M059J (cell line): ENCODE measurements at regions not wholly inside any gene's neighbourhood (a gene's known extent, or its start where the extent isn't known, plus 50 kb on each side); places are given as distances from the start of the nearest gene placed in this dataset.
"Not testable (repeated sequence)": the region's sequence is repeated elsewhere in the genome, so short reads cannot be mapped to it uniquely, and the experiment has no call there.

ENCODE experiments used
- DNase-seq: peaks from one replicate; pipeline ENCODE4 v3.0.0-alpha.2; 2012; ENCODE audit warnings: low read depth

DNA sequence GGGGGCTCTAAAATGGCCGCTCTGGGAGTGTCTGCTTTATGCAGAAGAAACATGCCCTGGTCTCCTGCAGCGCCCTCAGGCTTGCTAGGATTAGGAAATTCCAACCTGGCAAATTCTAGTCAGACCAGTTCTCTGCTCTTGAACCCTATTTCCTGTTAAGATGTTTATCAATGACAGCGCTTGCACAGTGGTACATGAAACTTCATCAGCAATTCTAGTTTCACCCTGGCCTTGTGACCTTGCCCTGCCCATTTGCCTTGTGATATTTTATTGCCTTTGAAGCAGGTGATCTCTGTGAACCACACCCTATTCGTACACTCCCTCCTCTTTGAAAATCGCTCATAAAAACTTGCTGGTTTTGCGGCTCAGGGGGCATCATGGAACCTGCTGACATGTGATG lies 1184.0 kb downstream of the JRKL start:
- DNase-seq, result not testable (repeated sequence)

DNA sequence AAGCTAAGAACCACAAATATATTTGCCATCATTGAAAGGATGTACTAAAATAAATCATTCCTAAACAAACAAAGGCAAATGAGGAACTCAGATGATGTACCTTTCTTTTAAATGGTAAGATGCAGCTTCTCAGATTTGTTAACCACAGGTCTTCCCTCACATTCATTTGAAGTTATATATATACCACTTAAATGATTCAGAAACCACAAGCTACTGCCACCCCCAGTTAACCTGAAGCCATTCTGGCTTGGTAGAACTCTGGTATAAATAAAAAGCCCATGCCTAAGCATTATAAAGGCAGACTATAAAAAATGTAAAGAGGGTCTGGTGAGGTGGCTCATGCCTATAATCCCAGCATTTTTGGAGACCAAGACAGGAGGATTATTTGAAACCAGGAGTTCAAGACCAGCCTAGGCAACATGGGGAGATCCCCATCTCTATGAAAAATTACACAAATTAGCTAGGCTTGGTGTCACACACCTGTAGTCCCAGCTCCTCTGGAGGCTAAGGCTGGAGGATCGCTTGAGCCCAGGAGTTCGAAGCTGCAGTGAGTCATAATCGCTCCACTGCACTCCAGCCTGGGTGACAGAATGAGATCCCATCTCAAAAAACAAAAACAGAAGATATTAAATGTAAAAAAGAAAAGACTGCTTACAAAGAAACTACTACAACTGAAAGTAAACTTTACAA lies 1185.3 kb downstream of the JRKL start:
- peak; percentile 47 for DNase-seq

- no peak for DNase-seq
Measured at GRCh38 chr11:97607291-97608000, 1217.6 kb downstream of the JRKL start.

DNA sequence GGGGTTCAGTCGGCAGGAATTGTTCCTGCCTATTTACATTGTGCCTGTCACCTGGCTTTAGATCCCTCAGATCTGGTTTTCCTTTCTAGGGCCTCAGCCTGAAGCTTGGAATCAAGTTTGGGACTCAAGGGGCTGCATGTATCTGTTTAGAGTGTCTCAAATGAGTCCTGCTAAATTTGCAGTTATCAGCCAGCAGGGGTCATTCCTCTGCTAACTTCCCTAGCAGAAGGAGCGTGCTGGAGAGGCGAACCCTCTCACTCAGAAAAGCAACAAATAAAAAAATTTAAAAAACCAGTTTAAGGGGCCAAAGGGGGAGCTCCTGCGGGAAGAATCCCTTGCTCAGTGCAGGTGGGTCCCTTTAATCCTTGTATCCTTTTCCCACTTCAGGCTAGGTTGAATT lies 1220.2 kb downstream of the JRKL start:
- DNase-seq, result no peak

DNA sequence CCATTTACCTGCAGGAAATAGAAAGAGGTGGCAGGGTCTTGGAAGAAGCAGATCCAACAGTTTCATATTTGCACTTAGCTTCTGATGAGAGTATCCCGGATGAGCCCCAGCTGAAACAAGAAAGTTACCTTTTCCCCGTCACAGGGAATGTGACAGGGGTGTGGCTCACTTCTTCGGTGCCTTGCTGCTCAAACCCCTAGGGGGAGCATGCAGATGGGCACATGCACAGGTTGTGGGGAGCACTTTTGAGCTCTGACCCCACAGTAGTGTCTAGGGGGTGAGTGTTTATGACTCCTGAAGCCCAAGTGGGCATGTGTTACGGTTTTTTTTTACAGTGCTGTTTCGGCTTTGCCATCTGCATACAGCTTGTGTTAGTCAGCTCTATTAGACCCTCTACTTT lies 1221.0 kb downstream of the JRKL start:
- peak; percentile 9 for DNase-seq

- DNase-seq, result no peak
Measured at GRCh38 chr11:97611345-97611744, 1221.5 kb downstream of the JRKL start.

DNA sequence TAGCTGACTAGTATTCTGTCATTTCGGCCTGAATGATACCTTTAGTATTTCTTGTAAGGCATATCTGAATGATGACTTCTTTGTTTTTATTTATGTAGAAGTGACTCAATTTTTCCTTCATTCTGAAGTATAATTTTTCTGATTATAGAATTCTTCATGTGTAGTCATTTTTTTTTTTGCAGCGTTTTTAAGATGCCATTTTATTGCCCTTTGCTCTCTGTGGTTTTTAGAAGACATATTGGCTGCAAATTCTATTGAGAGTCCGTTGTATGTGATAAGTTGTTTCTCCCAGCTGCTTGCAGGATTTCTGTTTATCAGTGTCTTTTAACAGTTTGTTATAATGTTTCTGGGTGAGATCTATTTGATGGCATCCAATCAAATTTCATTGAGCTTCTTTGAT lies 1224.8 kb downstream of the JRKL start:
- peak; percentile 54 for DNase-seq

- DNase-seq, result peak; percentile 17
Measured at GRCh38 chr11:97615546-97615945, 1225.7 kb downstream of the JRKL start.

GRCh38 chr11:97617031-97617430 lies 1227.2 kb downstream of the JRKL start:
- no peak for DNase-seq

GRCh38 chr11:97620007-97620406 lies 1230.2 kb downstream of the JRKL start:
- DNase-seq, result no peak

- no peak for DNase-seq
Measured at GRCh38 chr11:97621282-97621681, 1231.5 kb downstream of the JRKL start.

- peak; percentile 46 for DNase-seq
Measured at GRCh38 chr11:97622795-97623194, 1233.0 kb downstream of the JRKL start.

DNA sequence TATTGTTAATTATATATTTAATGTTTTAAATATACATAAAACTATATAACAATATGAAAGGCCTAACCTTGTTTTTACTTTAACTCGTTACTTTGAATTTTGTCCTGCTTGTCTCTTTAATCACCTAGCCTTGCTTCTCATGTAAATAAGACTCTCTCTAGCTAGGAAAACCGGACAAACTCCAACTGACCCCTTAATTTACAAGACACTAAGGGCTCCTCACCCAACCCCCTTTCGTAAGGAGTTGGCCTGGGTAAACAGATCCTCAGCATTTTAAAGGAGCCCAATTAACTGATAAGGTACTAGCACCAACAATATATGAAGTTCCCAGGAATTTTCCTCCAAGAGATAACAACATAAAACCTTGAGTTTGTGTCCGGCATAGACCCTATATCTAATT lies 1246.9 kb downstream of the JRKL start:
- DNase-seq, result not testable (repeated sequence)

DNA sequence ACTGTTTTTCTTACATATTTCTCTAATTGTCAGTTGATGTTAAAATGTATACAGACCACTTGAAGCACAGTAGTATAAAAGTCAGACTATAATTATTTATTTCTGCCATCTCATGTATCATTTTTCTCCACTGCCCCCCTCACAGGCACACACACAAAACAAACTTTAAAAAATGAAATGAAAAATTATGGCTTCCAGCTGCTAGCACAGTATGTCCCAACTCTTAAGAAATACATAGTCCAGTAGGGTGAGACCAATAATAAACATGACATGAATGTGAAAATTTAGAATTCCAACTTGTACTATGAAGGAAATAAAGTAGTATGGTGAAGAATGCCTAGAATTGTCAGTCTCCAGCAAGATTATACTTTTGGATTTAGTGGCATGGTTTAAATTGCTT lies 1247.9 kb downstream of the JRKL start:
- DNase-seq, result no peak

DNA sequence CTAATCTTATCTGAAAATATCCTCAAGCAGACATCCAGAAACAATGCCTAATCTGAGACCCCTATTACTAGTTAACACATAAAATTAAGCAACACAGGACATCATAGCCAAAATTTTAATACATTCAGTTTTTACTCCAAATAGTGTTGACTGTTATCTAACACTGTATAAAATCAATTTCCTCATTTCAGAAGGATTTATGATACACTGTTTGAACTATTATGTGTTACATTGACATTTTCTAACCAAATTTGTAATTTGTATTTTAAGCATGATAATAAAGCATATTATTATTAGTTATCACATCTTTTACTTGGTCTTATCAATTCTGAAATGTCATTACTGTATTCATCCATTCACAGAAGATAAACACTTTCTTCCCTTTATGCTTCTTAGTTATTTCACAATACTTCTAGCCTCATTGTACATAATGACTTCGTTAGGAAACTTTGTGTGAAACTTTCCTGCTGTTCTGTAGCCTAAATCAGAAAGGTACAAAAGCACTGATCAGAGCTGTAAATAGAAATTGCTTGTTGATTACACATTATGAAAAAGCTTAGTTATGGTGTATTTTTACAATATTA lies 1248.9 kb downstream of the JRKL start:
- no peak for DNase-seq

DNA sequence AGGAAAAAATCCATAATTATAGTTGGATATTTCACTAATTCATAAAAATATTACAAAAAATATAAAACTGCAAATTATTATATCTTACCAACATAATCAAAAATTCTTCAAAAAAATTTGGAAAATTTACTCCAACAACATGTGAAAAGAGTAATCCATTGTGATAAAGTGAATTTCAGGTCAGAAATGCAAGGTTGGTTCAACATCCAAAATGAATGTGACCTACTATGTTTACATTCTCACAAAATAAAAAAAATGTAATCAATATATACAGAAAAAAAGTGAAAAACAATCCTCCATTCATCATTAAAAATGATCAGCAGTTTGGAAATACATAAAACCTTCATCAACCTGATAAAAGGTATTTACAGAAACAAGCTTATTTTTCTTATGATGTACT lies 1252.2 kb downstream of the JRKL start:
- DNase-seq, result no peak

DNA sequence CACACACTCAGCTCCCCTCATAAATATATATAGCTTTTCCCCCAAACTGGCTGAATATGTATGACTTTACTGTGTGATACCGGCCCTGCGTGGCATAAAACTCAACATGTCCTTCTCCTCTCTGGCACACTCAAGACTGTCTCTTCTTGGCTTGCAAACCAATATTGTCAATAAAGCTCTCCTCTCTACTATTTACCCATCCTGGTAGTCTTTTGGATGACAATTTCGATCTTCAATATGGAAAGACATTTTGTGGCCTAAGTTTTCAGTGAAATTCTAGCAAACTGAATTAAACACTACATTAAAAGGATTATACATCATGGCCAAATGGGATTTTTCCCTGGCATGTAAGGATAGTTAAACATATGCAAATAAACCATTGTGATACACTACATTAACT lies 1255.9 kb downstream of the JRKL start:
- DNase-seq, result no peak

- DNase-seq, result no peak
Measured at GRCh38 chr11:97656356-97656755, 1266.5 kb downstream of the JRKL start.

GRCh38 chr11:97657852-97658251 lies 1268.0 kb downstream of the JRKL start:
- DNase-seq, result no peak

- no peak for DNase-seq
Measured at GRCh38 chr11:97667057-97667456, 1277.2 kb downstream of the JRKL start.

DNA sequence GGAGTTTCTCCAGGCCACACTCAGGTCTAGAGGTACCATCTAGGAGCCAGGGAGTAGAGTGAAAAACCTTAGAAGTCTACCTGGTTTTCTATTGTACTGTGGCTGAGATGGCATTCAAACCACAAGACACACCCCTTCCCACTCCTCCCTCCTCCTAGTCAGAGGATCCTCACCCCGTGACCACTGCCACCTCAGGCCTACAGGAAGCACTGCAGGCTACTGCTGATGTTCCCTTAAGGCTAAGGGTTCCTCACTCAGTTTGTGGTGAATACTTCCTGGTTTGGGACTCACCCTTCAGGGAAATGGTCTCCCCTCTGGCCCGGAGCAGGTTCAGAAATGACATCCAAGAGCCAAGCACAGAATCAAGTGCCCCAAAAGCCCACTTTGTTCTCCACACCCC lies 1293.9 kb downstream of the JRKL start:
- peak; percentile 47 for DNase-seq

DNA sequence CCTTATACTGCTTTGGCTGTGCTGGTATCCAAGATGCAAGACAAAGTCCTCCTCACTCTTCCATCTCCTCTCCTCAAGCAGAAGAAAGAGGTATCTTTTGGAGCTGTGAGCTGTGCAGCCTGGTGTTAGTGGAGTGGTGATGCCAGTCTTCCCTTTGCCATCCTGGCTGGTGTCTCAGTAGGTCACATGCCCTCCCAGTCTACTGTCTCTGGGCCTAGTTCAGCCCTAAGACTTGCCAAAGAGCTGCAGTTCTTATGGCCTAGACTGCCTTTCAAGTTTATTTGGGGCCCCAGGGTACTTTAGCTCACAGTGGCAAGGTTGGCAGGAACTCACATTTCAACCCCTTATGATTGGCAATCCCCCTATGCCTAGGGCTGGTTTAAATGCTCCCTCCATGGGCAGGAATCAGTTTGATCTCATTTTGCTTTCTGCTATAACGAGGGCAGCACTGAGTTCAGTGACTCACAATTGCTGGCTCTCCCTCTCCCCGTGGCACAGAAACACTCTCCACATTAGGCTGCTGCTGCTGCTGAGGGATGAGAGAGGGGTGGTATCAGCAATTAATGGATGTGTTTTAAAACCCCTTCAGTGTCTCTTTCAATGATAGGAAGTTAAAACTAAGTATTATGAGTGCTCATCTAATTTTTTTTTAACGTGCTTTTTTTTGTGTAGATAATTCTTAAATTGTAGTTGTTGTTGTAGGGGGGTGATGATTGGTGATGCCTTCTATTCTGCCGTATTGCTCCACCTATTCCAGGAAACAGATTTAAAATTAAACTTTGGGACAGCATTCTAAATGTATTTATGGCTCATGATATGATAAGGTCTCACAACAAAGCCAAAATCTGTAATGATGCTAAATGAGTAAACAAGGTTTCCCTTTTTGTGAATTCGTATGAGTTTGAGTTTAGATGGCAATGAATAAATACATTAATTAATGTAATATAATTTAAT lies 1295.0 kb downstream of the JRKL start:
- DNase-seq, result peak; percentile 8
